ENCODE measurements at regions not wholly inside any gene's neighbourhood (a gene's known extent, or its start where the extent isn't known, plus 50 kb on each side); places are given as distances from the start of the nearest gene placed in this dataset.

DNA sequence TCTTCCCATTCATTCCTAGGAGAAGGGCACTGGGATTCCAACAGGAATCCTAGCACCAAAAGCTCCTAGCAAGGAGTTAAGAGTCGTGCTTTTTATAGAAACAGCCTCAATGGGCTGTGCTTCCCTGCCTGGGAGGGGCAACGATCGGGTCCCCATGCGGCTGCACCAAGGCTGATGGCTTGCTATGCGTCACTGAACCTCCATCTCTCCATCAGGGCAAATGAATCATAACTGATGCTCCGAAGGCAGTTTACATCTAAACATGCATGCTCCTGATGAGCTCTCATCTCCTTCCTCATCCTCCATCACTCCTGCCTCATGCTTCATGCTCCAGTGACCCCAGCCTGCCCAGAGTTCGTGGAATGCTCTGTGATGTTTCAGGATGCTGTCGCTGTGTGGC lies 270.5 kb downstream of the FOXL1 start:
- TF ChIP-seq, protein P1, sequence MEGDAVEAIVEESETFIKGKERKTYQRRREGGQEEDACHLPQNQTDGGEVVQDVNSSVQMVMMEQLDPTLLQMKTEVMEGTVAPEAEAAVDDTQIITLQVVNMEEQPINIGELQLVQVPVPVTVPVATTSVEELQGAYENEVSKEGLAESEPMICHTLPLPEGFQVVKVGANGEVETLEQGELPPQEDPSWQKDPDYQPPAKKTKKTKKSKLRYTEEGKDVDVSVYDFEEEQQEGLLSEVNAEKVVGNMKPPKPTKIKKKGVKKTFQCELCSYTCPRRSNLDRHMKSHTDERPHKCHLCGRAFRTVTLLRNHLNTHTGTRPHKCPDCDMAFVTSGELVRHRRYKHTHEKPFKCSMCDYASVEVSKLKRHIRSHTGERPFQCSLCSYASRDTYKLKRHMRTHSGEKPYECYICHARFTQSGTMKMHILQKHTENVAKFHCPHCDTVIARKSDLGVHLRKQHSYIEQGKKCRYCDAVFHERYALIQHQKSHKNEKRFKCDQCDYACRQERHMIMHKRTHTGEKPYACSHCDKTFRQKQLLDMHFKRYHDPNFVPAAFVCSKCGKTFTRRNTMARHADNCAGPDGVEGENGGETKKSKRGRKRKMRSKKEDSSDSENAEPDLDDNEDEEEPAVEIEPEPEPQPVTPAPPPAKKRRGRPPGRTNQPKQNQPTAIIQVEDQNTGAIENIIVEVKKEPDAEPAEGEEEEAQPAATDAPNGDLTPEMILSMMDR (IDR thresholded peaks at IDR 0.05; ENCODE audit: unreplicated experiment) = no peak

DNA sequence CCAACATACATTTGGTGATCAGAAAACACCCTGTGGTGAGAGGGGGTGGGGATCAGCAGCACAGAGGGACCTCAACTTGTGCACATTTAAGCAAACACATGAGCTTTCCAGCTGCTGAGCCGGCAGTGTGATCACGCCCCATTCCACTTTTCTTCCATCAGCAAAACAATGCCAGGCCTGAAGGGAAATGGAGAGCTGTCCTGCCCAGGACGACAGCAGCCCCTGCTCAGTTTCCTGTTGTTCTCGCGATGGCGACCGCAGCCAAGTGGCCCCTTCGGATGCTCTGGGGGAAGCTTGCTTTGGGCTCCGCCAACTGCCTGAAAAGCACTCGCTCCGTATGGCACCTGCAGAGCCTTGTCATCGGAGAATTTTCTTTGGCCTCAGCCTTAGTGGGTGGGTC lies 272.3 kb downstream of the FOXL1 start:
- Mint-ChIP-seq H3K4me1 (ENCODE audit: unreplicated experiment) (peaks cover 13% of the 10 kb centered on the region), H3K36me3 (ENCODE audit: low read depth, unreplicated experiment) (peaks cover 3% of the 10 kb centered on the region), H3K27me3 (ENCODE audit: unreplicated experiment) (peaks cover 2% of the 10 kb centered on the region), H3K4me3 (ENCODE audit: unreplicated experiment) (no peak overlapping the region), H3K9me3 (ENCODE audit: unreplicated experiment) (no peaks in the 10 kb centered on the region), H3K27ac (ENCODE audit: unreplicated experiment) (no peak overlapping the region)
- TF ChIP-seq, protein P1 (IDR thresholded peaks at IDR 0.05; ENCODE audit: unreplicated experiment) = no peak
- no peak for DNase-seq (ENCODE audit: low spot score)

More for the DNA sequence above, 270.5 kb downstream of the FOXL1 start:
- Mint-ChIP-seq H3K4me3 (ENCODE audit: unreplicated experiment) (no peak overlapping the region), H3K4me1 (ENCODE audit: unreplicated experiment) (peaks cover 13% of the 10 kb centered on the region), H3K27me3 (ENCODE audit: unreplicated experiment) (peaks cover 3% of the 10 kb centered on the region), H3K27ac (ENCODE audit: unreplicated experiment) (no peak overlapping the region), H3K36me3 (ENCODE audit: low read depth, unreplicated experiment) (peaks cover 3% of the 10 kb centered on the region), H3K9me3 (ENCODE audit: unreplicated experiment) (no peaks in the 10 kb centered on the region)
- DNase-seq (ENCODE audit: low spot score) = no peak

DNA sequence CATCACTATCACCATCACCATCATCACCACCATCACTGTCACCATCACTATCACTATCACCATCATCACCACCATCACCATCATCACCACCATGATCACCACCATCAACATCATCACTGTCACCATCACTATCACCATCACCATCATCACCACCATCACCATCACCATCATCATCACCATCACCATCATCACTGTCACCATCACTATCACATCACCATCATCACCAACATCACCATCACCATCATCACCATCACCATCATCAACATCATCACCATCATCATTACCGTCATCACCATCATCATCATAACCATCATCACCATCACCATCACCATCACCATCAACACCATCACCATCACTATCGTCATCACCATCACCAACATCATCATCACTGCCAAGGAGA lies 273.8 kb downstream of the FOXL1 start:
- no peak for DNase-seq (ENCODE audit: low spot score)
- Mint-ChIP-seq H3K36me3 (ENCODE audit: low read depth, unreplicated experiment) (no peaks in the 10 kb centered on the region), H3K4me3 (ENCODE audit: unreplicated experiment) (no peak overlapping the region), H3K27me3 (ENCODE audit: unreplicated experiment) (peaks cover 2% of the 10 kb centered on the region), H3K4me1 (ENCODE audit: unreplicated experiment) (peaks cover 13% of the 10 kb centered on the region), H3K9me3 (ENCODE audit: unreplicated experiment) (no peaks in the 10 kb centered on the region), H3K27ac (ENCODE audit: unreplicated experiment) (no peak overlapping the region)
- TF ChIP-seq, protein P1 (IDR thresholded peaks at IDR 0.05; ENCODE audit: unreplicated experiment) = no peak

DNA sequence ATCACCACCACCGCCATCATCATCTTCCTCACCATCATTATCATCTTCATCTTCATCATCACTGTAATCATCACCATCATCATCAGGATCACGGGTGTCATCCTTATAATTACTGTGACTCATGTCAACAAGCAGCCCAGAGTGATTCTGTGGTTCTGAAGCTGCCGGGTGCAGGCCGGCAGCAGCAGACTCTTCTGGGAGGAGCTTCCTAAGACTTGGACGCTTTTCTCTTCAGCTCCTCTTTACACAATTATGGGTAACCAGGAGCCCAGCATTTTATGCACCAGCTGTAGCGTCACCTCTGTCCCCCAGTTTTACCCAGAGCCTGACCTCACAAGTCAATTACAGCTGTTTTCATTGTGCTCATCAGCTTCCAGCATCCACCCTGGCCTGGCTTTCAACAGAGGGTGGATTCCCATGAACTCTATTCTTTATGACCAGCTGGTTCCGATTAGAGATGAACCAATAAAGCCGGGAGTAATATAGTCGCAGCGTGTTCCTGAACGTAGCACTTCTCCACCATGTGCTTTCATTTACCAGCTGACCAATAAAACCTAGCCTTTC lies 275.8 kb downstream of the FOXL1 start:
- peaks cover 2% of the 10 kb centered on the region for H3K27me3 Mint-ChIP-seq (ENCODE audit: unreplicated experiment)
- H3K9me3 Mint-ChIP-seq (ENCODE audit: unreplicated experiment) = no peaks in the 10 kb centered on the region
- no peak overlapping the region for H3K4me3 Mint-ChIP-seq (ENCODE audit: unreplicated experiment)
- H3K4me1 Mint-ChIP-seq (ENCODE audit: unreplicated experiment) = peaks cover 15% of the 10 kb centered on the region
- no peak for DNase-seq (ENCODE audit: low spot score)
- H3K36me3 Mint-ChIP-seq (ENCODE audit: low read depth, unreplicated experiment) = no peaks in the 10 kb centered on the region
- no peak overlapping the region for H3K27ac Mint-ChIP-seq (ENCODE audit: unreplicated experiment)
- TF ChIP-seq, protein P1 (IDR thresholded peaks at IDR 0.05; ENCODE audit: unreplicated experiment) = no peak

DNA sequence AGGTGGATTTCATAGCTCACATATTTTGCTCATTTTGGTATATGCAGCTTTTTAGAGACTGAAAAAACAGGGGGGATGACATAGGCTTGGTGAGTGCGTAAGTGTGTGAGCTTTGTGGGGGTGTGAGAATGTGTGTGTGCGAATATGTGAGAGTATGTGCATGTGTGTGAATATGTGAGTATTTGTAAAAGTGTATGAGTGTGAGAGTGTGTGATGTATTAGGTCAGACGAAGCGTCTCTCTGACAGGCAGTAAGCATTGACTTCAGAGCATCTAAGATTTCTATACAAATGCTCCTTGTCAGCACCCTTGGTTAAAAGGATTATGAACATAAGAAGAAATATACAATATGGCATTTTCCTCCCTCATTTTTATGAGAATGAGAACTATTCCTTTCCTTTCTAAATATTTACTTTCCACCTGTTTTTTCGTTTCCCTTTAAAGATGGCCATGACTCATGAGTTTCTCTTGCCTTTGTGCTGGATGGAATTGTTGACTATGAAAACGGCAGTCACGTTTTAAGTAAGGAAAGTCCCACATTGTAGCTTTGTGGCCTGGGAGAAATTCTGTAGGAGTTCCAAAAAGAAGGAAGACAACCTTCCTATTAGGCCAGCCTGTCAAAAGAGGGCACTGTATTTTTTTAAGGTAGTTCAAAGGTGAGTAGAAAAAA lies 276.4 kb downstream of the FOXL1 start:
- DNase-seq (ENCODE audit: low spot score) = no peak

More for the DNA sequence above, 276.4 kb downstream of the FOXL1 start:
- Mint-ChIP-seq H3K27me3 (ENCODE audit: unreplicated experiment) (peaks cover 2% of the 10 kb centered on the region), H3K9me3 (ENCODE audit: unreplicated experiment) (no peaks in the 10 kb centered on the region), H3K36me3 (ENCODE audit: low read depth, unreplicated experiment) (no peaks in the 10 kb centered on the region), H3K4me3 (ENCODE audit: unreplicated experiment) (no peak overlapping the region), H3K4me1 (ENCODE audit: unreplicated experiment) (peaks cover 16% of the 10 kb centered on the region), H3K27ac (ENCODE audit: unreplicated experiment) (no peak overlapping the region)
- TF ChIP-seq, protein P1 (IDR thresholded peaks at IDR 0.05; ENCODE audit: unreplicated experiment) = no peak

Measured in endothelial cell (in vitro differentiated cells).